SK-N-SH treated with all-trans-retinoic acid at 6 μM for 48 hours (cell line): ENCODE measurements at regions not wholly inside any gene's neighbourhood (a gene's known extent, or its start where the extent isn't known, plus 50 kb on each side); places are given as distances from the start of the nearest gene placed in this dataset.

Experiments
- RARB ChIP-seq: fragments of 250-450 bp; sonication (Bioruptor Pico); IDR thresholded peaks from 2 replicates; pipeline ENCODE4 v1.8.0; 2021; ENCODE audit warnings: mild to moderate bottlenecking, moderate library complexity
- ZC3H10 ChIP-seq: fragments of 250-450 bp; sonication (Bioruptor Pico); IDR thresholded peaks from 2 replicates; pipeline ENCODE4 v1.5.1; 2021; ENCODE audit warnings: mild to moderate bottlenecking, moderate library complexity
- ZNF8 ChIP-seq: fragments of 450-650 bp; formaldehyde crosslinking; IDR thresholded peaks from 2 replicates; pipeline ENCODE4 v1.5.0; 2020; ENCODE audit warnings: mild to moderate bottlenecking, moderate library complexity
- TF ChIP-seq, protein P1 (sequence below): fragments of 250-450 bp; sonication (Bioruptor Pico); IDR thresholded peaks from 2 replicates; pipeline ENCODE4 v1.5.1; 2020; ENCODE audit warnings: low read depth, mild to moderate bottlenecking, moderate library complexity

DNA sequence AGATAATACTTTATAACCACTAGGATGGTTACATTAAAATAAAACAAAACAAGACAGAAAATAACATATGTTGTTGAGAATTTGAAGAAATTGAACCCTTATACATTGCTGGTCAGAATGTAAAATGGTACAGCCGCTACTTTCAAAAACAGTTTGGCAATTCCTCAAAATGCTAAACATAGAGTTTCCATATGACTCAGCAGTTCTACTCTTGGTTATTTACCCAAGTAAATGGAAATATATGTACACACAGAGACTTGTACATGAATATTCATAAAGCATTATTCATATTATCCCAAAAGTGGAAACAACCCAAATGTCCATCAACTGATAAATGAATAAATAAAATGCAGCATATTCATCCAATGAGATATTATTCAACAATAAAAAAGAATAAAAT, 92.5 kb upstream of the LRATD1 start:
- no peak for TF ChIP-seq RARB (CRISPR knock-in tag)
- TF ChIP-seq ZNF8 (CRISPR knock-in tag): no peak
- no peak for TF ChIP-seq ZC3H10 (CRISPR knock-in tag)
- TF ChIP-seq, protein P1, sequence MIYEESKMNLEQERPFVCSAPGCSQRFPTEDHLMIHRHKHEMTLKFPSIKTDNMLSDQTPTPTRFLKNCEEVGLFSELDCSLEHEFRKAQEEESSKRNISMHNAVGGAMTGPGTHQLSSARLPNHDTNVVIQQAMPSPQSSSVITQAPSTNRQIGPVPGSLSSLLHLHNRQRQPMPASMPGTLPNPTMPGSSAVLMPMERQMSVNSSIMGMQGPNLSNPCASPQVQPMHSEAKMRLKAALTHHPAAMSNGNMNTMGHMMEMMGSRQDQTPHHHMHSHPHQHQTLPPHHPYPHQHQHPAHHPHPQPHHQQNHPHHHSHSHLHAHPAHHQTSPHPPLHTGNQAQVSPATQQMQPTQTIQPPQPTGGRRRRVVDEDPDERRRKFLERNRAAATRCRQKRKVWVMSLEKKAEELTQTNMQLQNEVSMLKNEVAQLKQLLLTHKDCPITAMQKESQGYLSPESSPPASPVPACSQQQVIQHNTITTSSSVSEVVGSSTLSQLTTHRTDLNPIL (CRISPR knock-in tag): no peak
